Hepatocyte (in vitro differentiated cells): ENCODE measurements at regions not wholly inside any gene's neighbourhood (a gene's known extent, or its start where the extent isn't known, plus 50 kb on each side); places are given as distances from the start of the nearest gene placed in this dataset.

Experiments
- CTCF ChIP-seq: fragments of 200-600 bp; sonication (generic); IDR thresholded peaks from 2 replicates; pipeline ENCODE4 v1.5.1; 2016; ENCODE audit warnings: antibody characterized with exemption, mild to moderate bottlenecking; ENCODE audit not compliant: poor library complexity
- EZH2 ChIP-seq: fragments of 200-600 bp; sonication (generic); IDR thresholded peaks from 2 replicates; pipeline ENCODE4 v1.6.1; 2016; ENCODE audit warnings: antibody characterized with exemption, mild to moderate bottlenecking, borderline replicate concordance

- TF ChIP-seq CTCF, result no peak
- TF ChIP-seq EZH2, result no peak
Measured at GRCh38 chr19:5216141-5216847, 124.3 kb downstream of the PTPRS start.
